Psoas muscle (tissue), 7 donors: ENCODE measurements at regions not wholly inside any gene's neighbourhood (a gene's known extent, or its start where the extent isn't known, plus 50 kb on each side); places are given as distances from the start of the nearest gene placed in this dataset.
"Not testable (repeated sequence)": the region's sequence is repeated elsewhere in the genome, so short reads cannot be mapped to it uniquely, and the experiment has no call there.

ENCODE experiments used
- ATAC-seq, 4 donors: fragments of 200-7000 bp; cut with Tn5 transposase; one replicate each; pipeline ENCODE4 v1.9.1; 2020; ENCODE audit warnings: moderate library complexity in 3 of 4, mild to moderate bottlenecking in 2 of 4
- DNase-seq, 2 donors: peaks; one replicate each; pipeline ENCODE4 v3.0.0-alpha.2; 2020
- H3K27ac ChIP-seq: fragments of 200-600 bp; one replicate; pipeline ENCODE4 v1.8.0; 2022
- H3K27me3 ChIP-seq, 3 donors: fragments of 200-600 bp in 1 of 3; one replicate each; pipeline versions ENCODE4 v1.6.1 to v1.8.0; 2013 to 2022; ENCODE audit warnings: low read length in 2 of 3, mild to moderate bottlenecking in 2 of 3, moderate library complexity in 1 of 3; ENCODE audit not compliant: insufficient read depth in 3 of 3
- H3K36me3 ChIP-seq, 2 donors: fragments of 200-600 bp in 1 of 2; one replicate each; pipeline versions ENCODE4 v1.6.1 to v1.8.0; 2013 to 2022; ENCODE audit warnings: low read depth in 1 of 2, mild to moderate bottlenecking in 1 of 2, moderate library complexity in 1 of 2; ENCODE audit not compliant: insufficient read depth in 1 of 2
- H3K4me1 ChIP-seq: fragments of 200-600 bp; one replicate; pipeline ENCODE4 v1.8.0; 2022
- H3K4me3 ChIP-seq: fragments of 200-600 bp; one replicate; pipeline ENCODE4 v1.8.0; 2022; ENCODE audit warnings: mild to moderate bottlenecking
- H3K9me3 ChIP-seq: fragments of 200-600 bp; one replicate; pipeline ENCODE4 v1.8.0; 2022
- CTCF ChIP-seq: fragments of 200-600 bp; IDR thresholded peaks from one replicate; pipeline ENCODE4 v1.8.0; 2022; ENCODE audit warnings: antibody characterized with exemption
- whole genome bisulfite sequencing, 3 donors: extraction: QIAGEN DNeasy Blood & Tissue Kit; methylation state at CpG; one replicate each; pipeline versions ENCODE4 v1.1.6 to v1.1.7; 2013; 5-methylcytosine and 5-hydroxymethylcytosine counted together
- intact Hi-C, 2 donors: fragments of 100-400 bp; cut with DNase I; formaldehyde crosslinking; loops; one replicate each; pipeline versions ENCODE4 v1.11.0 to v1.14.2; 2022
- donor health status: healthy with polysubstance abuse.
- donor health status: DM: no; HTN: no; CAD: no; lungs with moderate emphysema.
- donor health status: Bipolar disorder and iron deficiency.
- donor health status: healthy.
- donor health status: DM: yes; HTN: yes; CAD: no.
- donor health status: DM: no; HTN: no; CAD: no.
- donor health status: DM: yes; HTN: yes; CAD: no.

- Histone ChIP-seq H3K27ac (no peak overlapping the region), H3K9me3 (peaks cover 6% of the 10 kb centered on the region), H3K27me3 (no peaks in the 10 kb centered on the region), H3K4me3 (no peak overlapping the region), H3K36me3 (no peaks in the 10 kb centered on the region), H3K4me1 (no peaks in the 10 kb centered on the region)
- no peak for TF ChIP-seq CTCF
- 84 to 89% (median 88%) methylated on average over 1 of the region's 1 CpG for WGBS, 3 donors
- intact Hi-C loops = loop anchor here in 1 of 2 donors (10.0 kb wide), 1 partner anchor 714 kb away; no protein-coding TSS in a partner anchor
- no peak for DNase-seq
- ATAC-seq = no peak
Observed at GRCh38 chr9:102360846-102361245, 622.4 kb upstream of the GRIN3A start.

GRCh38 chr9:102355982-102356381 lies 617.5 kb upstream of the GRIN3A start:
- Histone ChIP-seq H3K4me3 (no peak overlapping the region), H3K27me3 (no peaks in the 10 kb centered on the region), H3K27ac (no peak overlapping the region), H3K36me3 (no peaks in the 10 kb centered on the region), H3K9me3 (no peaks in the 10 kb centered on the region), H3K4me1 (no peaks in the 10 kb centered on the region)
- ATAC-seq (no peak), DNase-seq (no peak)
- intact Hi-C loops = no loop called here
- 76 to 86% (median 77%) methylated on average over 5 of the region's 5 CpGs for WGBS, 3 donors
- no peak for TF ChIP-seq CTCF

GRCh38 chr9:102354041-102354440 lies 615.6 kb upstream of the GRIN3A start:
- Histone ChIP-seq H3K27ac (no peak overlapping the region), H3K36me3 (no peaks in the 10 kb centered on the region), H3K27me3 (no peaks in the 10 kb centered on the region), H3K4me1 (no peaks in the 10 kb centered on the region), H3K4me3 (no peak overlapping the region), H3K9me3 (no peaks in the 10 kb centered on the region)
- WGBS, 3 donors = 83 to 89% (median 86%) methylated on average over 1 of the region's 1 CpG
- no peak for TF ChIP-seq CTCF
- intact Hi-C loops = no loop called here
- ATAC-seq (no peak), DNase-seq (no peak)

- WGBS, 3 donors = 77 to 88% (median 78%) methylated on average over 6 of the region's 6 CpGs
- H3K4me3 ChIP-seq, H3K4me1 ChIP-seq, H3K27me3 ChIP-seq, DNase-seq, intact Hi-C loops, ATAC-seq, H3K9me3 ChIP-seq, H3K36me3 ChIP-seq, H3K27ac ChIP-seq: not testable (repeated sequence)
Observed at GRCh38 chr9:102337471-102337870, 599.0 kb upstream of the GRIN3A start.

- intact Hi-C loops = no loop called here
- WGBS, 3 donors = 93 to 100% (median 96%) methylated on average over 1 of the region's 1 CpG
- Histone ChIP-seq H3K9me3 (peaks cover 3% of the 10 kb centered on the region), H3K27ac (no peak overlapping the region), H3K4me1 (no peaks in the 10 kb centered on the region), H3K4me3 (no peak overlapping the region), H3K27me3 (no peaks in the 10 kb centered on the region), H3K36me3 (no peaks in the 10 kb centered on the region)
- no peak for TF ChIP-seq CTCF
- DNase-seq = no peak
- ATAC-seq = no peak
Observed at GRCh38 chr9:102309379-102309778, 570.9 kb upstream of the GRIN3A start.
